Spleen (tissue), 11 donors: ENCODE measurements at regions not wholly inside any gene's neighbourhood (a gene's known extent, or its start where the extent isn't known, plus 50 kb on each side); places are given as distances from the start of the nearest gene placed in this dataset.

Source experiments
- DNase-seq: peaks from one replicate; pipeline ENCODE4 v3.0.0-alpha.2; 2020
- H3K27ac ChIP-seq, 8 donors: fragments of 200-600 bp; sonication (generic) in 7 of 8; 1 replicate in 4 of 8; 2 replicates in 4 of 8; pipeline versions ENCODE4 v1.5.0 to v1.8.0; 2016 to 2021; ENCODE audit warnings: inconsistent platforms in 4 of 8, mild to moderate bottlenecking in 4 of 8, moderate library complexity in 1 of 8
- H3K27me3 ChIP-seq, 7 donors: fragments of 200-600 bp; sonication (generic) in 6 of 7; replicated peaks in 1 of 7; 1 replicate in 4 of 7; 2 replicates in 3 of 7; pipeline versions ENCODE4 v1.5.0 to v1.8.0; 2016 to 2021; ENCODE audit warnings: inconsistent platforms in 3 of 7, mild to moderate bottlenecking in 1 of 7
- H3K36me3 ChIP-seq, 6 donors: fragments of 200-600 bp; sonication (generic) in 5 of 6; 1 replicate in 4 of 6; 2 replicates in 2 of 6; pipeline versions ENCODE4 v1.5.0 to v1.8.0; 2016 to 2021; ENCODE audit warnings: inconsistent platforms in 2 of 6
- H3K4me1 ChIP-seq, 6 donors: fragments of 200-600 bp; sonication (generic) in 5 of 6; 1 replicate in 3 of 6; 2 replicates in 3 of 6; pipeline versions ENCODE4 v1.5.0 to v1.8.0; 2016 to 2021; ENCODE audit warnings: inconsistent platforms in 3 of 6
- H3K4me3 ChIP-seq, 8 donors: fragments of 200-600 bp; sonication (generic) in 7 of 8; 1 replicate in 4 of 8; 2 replicates in 4 of 8; pipeline versions ENCODE4 v1.5.0 to v1.8.0; 2016 to 2021; ENCODE audit warnings: inconsistent platforms in 4 of 8, mild to moderate bottlenecking in 4 of 8, moderate library complexity in 2 of 8
- H3K9me3 ChIP-seq, 8 donors: fragments of 200-600 bp; sonication (generic) in 7 of 8; 1 replicate in 4 of 8; 2 replicates in 4 of 8; pipeline versions ENCODE4 v1.5.0 to v1.8.0; 2016 to 2021; ENCODE audit warnings: inconsistent platforms in 4 of 8
- POLR2A ChIP-seq, 3 donors: fragments of 450-650 bp; IDR thresholded peaks; one replicate each; pipeline ENCODE4 v1.5.1; 2017; ENCODE audit warnings: antibody characterized with exemption in 3 of 3, mild to moderate bottlenecking in 1 of 3
- POLR2AphosphoS5 ChIP-seq, 3 donors: sonication (generic); formaldehyde crosslinking; IDR thresholded peaks; one replicate each; pipeline ENCODE4 v1.5.1; 2017; ENCODE audit warnings: antibody characterized with exemption in 3 of 3
- WGBS, 5 donors: extraction: QIAGEN DNeasy Blood & Tissue Kit in 3 of 5; methylation state at CpG; one replicate each; pipeline versions ENCODE4 v1.1.5 to v1.1.7; 2013 to 2018; 5-methylcytosine and 5-hydroxymethylcytosine counted together
- intact Hi-C: fragments of 100-400 bp; cut with DNase I; formaldehyde crosslinking; loops from one replicate; pipeline ENCODE4 v1.15.0; 2023; ENCODE audit warnings: low total_unique reads
- TF ChIP-seq, protein P1 (sequence below), 11 experiments: fragments of 200-600 bp in 7 of 11; fragments of 450-650 bp in 4 of 11; sonication (generic) in 4 of 11; IDR thresholded peaks in 8 of 11; conservative IDR thresholded peaks in 3 of 11; 1 replicate in 7 of 11; 2 replicates in 4 of 11; pipeline versions ENCODE4 v1.4.0 to v1.8.0; 2016 to 2021; ENCODE audit warnings: antibody characterized with exemption in 11 of 11, inconsistent platforms in 4 of 11, mild to moderate bottlenecking in 1 of 11
- donor health status: healthy with polysubstance abuse.
- donor health status: DM: no; HTN: no; CAD: no; lungs with moderate emphysema.
- donor health status: DM: no; HTN: no; CAD: no.
- donor health status: Bipolar disorder and iron deficiency.
- donor health status: healthy.
- donor health status: DM: no; HTN: no; CAD: no.
- donor health status: DM: yes; HTN: yes; CAD: no.

DNA sequence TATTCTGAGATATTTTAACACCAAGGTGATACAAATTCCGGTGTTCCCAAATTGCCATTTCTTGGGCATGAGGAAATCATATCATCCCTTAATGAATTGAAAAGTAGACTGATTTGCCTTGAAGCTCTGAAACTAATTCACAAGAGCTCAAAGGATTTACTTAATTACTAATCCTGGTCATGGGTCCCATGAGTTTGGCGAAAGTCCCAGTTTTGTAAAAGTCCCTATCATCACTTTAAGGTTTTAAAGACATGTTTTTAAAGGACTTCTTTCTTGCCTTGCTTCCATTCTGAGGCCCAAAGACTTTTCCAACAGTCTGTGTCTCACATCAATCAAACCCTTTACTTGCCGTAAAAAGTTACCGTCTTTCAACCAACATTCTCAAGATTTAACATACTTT lies 377.9 kb downstream of the DNAJB9 start:
- TF ChIP-seq POLR2AphosphoS5 (IDR thresholded peaks at IDR 0.05): no peak
- TF ChIP-seq POLR2A (IDR thresholded peaks at IDR 0.05): no peak
- TF ChIP-seq, protein P1, sequence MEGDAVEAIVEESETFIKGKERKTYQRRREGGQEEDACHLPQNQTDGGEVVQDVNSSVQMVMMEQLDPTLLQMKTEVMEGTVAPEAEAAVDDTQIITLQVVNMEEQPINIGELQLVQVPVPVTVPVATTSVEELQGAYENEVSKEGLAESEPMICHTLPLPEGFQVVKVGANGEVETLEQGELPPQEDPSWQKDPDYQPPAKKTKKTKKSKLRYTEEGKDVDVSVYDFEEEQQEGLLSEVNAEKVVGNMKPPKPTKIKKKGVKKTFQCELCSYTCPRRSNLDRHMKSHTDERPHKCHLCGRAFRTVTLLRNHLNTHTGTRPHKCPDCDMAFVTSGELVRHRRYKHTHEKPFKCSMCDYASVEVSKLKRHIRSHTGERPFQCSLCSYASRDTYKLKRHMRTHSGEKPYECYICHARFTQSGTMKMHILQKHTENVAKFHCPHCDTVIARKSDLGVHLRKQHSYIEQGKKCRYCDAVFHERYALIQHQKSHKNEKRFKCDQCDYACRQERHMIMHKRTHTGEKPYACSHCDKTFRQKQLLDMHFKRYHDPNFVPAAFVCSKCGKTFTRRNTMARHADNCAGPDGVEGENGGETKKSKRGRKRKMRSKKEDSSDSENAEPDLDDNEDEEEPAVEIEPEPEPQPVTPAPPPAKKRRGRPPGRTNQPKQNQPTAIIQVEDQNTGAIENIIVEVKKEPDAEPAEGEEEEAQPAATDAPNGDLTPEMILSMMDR (IDR thresholded peaks at IDR 0.05 in 8 of 11, conservative IDR thresholded peaks at IDR 0.05 in 3 of 11): no peak
- Histone ChIP-seq H3K4me3 (no peak overlapping the region), H3K9me3 (peaks cover 0 to 21% (median 17%) of the 10 kb centered on the region in 8 donors), H3K36me3 (no peaks in the 10 kb centered on the region), H3K27me3 (no peaks in the 10 kb centered on the region), H3K27ac (no peak overlapping the region), H3K4me1 (no peaks in the 10 kb centered on the region)
- intact Hi-C loops: no loop called here
- no peak for DNase-seq
- 84 to 88% (median 86%) methylated on average over 4 of the region's 4 CpGs for WGBS, 5 donors

DNA sequence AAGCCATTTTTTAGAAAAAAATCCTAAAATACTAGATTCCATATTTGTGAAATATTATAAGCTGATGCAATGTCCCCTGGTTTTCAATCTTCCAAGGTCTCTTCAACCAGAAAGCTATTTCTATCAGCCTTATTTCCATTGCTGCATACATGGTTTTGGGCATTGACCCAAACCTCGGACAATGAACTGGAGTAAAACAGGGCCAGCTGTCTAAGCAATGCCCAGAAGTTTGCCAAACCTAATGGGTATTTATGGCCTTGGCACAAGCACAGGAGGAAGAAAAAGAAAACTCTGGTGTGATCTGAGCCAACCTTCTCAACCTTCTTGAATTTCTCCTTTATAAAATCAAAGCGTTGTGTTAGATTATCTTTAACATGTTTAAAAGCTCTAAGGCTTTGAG lies 402.3 kb downstream of the DNAJB9 start:
- intact Hi-C loops: no loop called here
- H3K36me3 ChIP-seq: no peaks in the 10 kb centered on the region
- no peak for TF ChIP-seq POLR2AphosphoS5 (IDR thresholded peaks at IDR 0.05)
- TF ChIP-seq, protein P1 (IDR thresholded peaks at IDR 0.05 in 8 of 11, conservative IDR thresholded peaks at IDR 0.05 in 3 of 11): no peak
- no peak for TF ChIP-seq POLR2A (IDR thresholded peaks at IDR 0.05)
- no peak for DNase-seq
- no peak overlapping the region for H3K4me3 ChIP-seq
- no peaks in the 10 kb centered on the region for H3K27me3 ChIP-seq
- no peaks in the 10 kb centered on the region for H3K4me1 ChIP-seq
- H3K27ac ChIP-seq: no peak overlapping the region
- WGBS, 5 donors: 79 to 87% (median 84%) methylated on average over 2 of the region's 2 CpGs
- H3K9me3 ChIP-seq: no peaks in the 10 kb centered on the region

DNA sequence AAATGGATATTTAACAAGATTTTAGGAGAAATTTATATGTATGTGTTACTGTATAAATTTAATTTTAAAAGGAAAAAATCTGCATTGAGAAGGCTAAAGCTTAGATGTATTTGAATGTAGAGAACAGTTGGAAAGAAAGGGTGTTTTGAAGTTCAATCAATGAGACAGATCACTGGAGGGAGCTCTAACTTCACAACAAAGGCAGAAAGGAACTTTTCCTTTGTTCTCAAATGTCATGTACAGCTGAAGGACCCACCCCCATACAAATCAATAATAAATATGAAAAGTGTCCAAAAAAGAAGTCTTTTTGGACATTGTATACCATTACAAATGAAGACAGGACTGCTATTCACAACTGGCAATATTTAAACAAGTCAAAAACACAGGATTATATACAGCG lies 403.4 kb downstream of the DNAJB9 start:
- Histone ChIP-seq H3K27ac (no peak overlapping the region), H3K4me1 (no peaks in the 10 kb centered on the region), H3K36me3 (no peaks in the 10 kb centered on the region), H3K27me3 (no peaks in the 10 kb centered on the region), H3K9me3 (peaks cover 0 to 7% (median 2%) of the 10 kb centered on the region in 8 donors), H3K4me3 (no peak overlapping the region)
- TF ChIP-seq POLR2AphosphoS5 (IDR thresholded peaks at IDR 0.05) (no peak), POLR2A (IDR thresholded peaks at IDR 0.05) (no peak)
- TF ChIP-seq, protein P1 (IDR thresholded peaks at IDR 0.05 in 8 of 11, conservative IDR thresholded peaks at IDR 0.05 in 3 of 11): no peak
- 86 to 98% (median 91%) methylated on average over 1 of the region's 1 CpG for WGBS, 5 donors
- intact Hi-C loops: no loop called here
- DNase-seq: no peak

DNA sequence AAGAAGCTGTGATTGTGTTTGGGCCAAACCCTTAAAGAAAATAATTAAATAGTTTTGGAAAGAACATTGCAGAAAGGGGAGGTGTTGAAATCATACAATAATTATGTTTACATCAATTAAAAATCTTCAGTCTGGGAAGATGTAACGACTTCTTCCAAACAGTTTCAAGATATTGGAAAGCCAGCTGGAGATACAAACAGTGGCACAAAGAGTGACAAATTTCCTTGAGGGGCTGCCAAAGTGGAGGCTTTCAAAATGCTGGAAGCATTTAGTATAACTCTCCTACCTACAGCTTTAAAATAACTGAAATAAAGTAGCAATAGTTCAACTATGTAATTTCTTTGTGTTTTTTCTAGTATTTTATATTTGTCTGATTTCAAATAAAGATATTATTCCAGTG lies 405.0 kb downstream of the DNAJB9 start:
- WGBS, 5 donors: 48 to 84% (median 63%) methylated on average over 1 of the region's 1 CpG
- TF ChIP-seq, protein P1 (IDR thresholded peaks at IDR 0.05 in 8 of 11, conservative IDR thresholded peaks at IDR 0.05 in 3 of 11): no peak
- no peak for TF ChIP-seq POLR2AphosphoS5 (IDR thresholded peaks at IDR 0.05)
- Histone ChIP-seq H3K4me3 (no peak overlapping the region), H3K27me3 (no peaks in the 10 kb centered on the region), H3K36me3 (no peaks in the 10 kb centered on the region), H3K9me3 (peaks cover 0 to 20% (median 8%) of the 10 kb centered on the region in 8 donors), H3K4me1 (no peaks in the 10 kb centered on the region), H3K27ac (no peak overlapping the region)
- no peak for DNase-seq
- intact Hi-C loops: no loop called here
